ENCODE measurements at regions not wholly inside any gene's neighbourhood (a gene's known extent, or its start where the extent isn't known, plus 50 kb on each side); places are given as distances from the start of the nearest gene placed in this dataset.
"Not testable (repeated sequence)": the region's sequence is repeated elsewhere in the genome, so short reads cannot be mapped to it uniquely, and the experiment has no call there.

DNA sequence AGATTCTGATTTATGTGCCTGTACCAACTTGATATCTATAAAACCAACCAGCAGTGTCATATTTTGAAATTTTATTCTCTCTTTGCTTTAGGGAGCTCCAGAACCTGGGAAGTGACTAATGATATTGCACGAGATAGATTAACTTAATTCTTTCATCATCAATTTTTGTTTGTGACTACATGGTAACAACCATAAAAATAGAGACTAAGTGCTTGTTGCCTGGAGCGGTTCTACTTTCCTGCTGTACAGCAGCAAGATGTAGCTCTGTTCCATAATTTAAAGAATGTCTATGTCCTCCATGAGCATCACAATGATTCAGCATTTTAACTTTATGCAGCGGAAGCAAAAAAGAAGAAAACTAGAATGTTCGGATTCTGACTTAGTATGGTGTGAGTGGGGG lies 275.6 kb downstream of the KLF5 start:
- no peak for DNase-seq (ENCODE audit: extremely low read depth, low read depth)

GRCh38 chr13:73331556-73331955 lies 272.8 kb downstream of the KLF5 start:
- DNase-seq (ENCODE audit: extremely low read depth, low read depth): no peak

- no peak for DNase-seq (ENCODE audit: extremely low read depth, low read depth)
Measured at GRCh38 chr13:73329355-73329754, 270.6 kb downstream of the KLF5 start.

GRCh38 chr13:73327579-73327978 lies 268.8 kb downstream of the KLF5 start:
- no peak for DNase-seq (ENCODE audit: extremely low read depth, low read depth)

DNA sequence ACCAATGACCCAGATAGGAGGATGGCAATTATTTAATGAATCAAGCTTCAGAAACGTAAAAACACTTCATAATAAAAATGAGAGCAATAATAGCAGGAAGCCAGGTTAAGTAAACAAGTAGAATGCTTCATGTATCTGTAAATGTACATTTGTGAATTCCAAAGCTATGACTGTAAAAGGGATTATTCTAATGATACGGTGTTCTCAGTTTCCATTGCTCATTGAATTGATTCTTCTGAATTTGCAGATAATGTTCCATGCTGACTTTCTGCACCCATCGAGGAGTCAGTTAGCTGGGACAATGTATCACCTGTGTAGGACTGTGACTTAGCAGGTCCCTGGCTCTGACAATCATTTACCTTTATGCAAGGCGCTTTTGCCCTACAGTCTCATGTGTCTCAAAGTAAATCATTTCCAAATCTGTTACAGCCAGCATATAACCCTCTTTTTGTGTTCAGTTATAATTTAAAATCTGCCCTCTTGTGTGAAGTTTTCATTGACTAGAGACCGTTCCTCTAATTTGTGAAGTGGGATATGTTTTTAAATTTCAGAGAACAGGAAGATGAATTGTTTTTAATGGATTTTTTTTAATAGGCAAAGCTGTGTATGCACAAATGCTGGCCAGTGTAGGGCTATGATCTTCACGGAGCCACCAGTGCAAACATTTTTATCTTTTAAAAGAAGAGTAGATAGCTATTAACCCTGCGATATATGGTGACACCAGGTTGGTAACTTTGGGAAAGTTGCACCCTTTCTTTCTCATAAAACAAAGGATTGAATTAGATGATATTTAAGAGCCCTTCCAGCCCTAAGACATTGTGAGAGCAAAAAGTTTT lies 267.1 kb downstream of the KLF5 start:
- DNase-seq (ENCODE audit: extremely low read depth, low read depth): no peak

DNA sequence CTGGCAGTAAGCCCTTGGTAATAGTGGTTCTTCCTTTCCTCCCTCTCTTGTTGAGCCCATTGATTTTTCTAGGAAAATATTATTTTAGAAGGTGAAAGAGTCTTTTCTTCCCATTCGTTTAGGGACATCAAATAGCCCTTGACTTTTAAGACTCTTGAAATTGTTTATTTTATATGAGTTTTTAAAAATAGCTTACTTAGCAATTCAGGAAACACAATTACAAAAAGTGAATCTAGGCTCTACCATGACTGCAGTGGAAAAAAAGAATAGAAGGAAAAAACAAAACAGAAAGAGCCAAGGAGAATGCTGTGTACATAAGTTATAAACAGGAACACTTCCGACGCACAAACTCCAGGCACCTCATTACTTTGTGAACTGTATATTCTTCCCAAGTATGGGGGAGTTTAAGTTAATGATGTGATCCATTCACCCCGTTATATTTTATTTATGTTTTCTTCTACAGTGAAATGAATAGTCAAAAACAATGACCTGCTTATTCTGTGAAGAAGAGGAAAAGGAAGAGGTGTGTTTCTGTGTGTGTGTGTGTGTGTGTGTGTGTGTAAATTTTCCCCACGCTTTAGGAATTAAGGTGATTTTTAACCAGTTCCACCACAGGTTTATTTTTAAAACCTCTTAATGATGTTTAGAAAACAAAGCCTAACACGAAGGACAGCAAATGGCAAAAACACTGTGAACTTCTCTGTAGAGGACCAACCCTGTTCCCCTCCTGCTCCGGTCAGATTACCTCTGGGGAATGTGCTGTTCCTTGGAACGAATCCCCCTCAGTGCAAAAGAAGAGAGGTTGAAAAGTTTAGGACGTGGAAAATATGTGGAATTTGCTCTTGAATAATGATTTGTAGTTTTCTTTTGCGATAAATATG lies 266.3 kb downstream of the KLF5 start:
- DNase-seq (ENCODE audit: extremely low read depth, low read depth): no peak

DNA sequence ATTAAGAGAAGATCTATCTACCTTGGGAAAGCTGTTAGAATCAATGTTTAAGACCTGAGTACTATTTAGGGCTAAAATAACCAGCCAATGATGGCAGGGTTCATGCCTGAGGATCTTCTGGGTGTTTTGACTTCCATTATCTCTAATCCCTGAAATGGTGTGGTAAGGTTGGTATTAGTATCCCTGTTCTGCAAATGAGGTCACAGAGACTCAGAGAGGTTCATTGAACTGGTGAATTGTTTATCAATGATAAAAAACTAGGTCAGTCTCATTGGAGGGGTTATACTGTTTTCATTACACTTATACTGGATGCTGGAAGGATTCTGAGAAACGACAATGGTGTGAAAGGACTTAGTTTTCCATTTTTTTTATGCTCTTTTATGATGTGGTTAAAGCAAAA lies 264.8 kb downstream of the KLF5 start:
- DNase-seq (ENCODE audit: extremely low read depth, low read depth): no peak

GRCh38 chr13:73321043-73321442 lies 262.2 kb downstream of the KLF5 start:
- no peak for DNase-seq (ENCODE audit: extremely low read depth, low read depth)

DNA sequence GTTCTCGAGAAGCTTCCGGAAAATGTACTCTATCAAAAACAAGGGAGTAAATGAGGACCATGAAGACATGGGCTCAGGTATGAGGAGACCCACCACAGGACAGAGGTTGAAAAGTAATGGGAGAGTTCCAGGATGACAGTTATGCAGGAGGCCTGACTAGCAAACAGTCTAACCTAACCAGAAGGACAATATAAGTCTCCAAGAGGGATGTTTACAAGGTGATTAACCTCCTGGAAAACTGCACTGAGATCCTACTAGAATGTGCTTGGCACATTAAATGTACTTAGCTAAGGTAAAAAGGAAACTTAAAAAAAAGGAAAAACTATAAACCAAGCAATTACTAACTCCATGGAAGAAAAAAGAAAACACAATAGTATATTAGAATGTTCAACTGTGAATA lies 258.3 kb downstream of the KLF5 start:
- DNase-seq (ENCODE audit: extremely low read depth, low read depth): no peak

GRCh38 chr13:73310366-73310765 lies 251.6 kb downstream of the KLF5 start:
- no peak for DNase-seq (ENCODE audit: extremely low read depth, low read depth)

DNA sequence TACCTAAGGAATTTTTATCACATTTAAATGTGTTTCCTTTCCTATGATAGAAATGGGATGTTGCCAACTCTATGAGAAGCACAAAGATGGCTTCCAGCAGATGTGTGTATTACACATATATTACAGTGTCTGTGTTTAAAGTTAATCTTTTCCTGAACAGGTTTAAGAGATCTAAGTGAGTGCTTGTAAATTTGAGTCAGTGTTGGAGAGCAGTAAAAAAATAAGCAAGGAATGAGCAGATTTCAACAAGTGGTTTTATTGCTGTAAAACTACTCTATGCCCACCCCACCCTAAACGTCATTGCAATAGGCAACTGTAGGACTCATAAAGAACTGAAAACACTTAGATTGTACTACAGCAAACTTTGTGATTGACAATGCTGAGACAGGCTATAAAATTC lies 248.7 kb downstream of the KLF5 start:
- no peak for DNase-seq (ENCODE audit: extremely low read depth, low read depth)

GRCh38 chr13:73306688-73307087 lies 247.9 kb downstream of the KLF5 start:
- DNase-seq (ENCODE audit: extremely low read depth, low read depth): no peak

GRCh38 chr13:73304442-73304841 lies 245.6 kb downstream of the KLF5 start:
- DNase-seq (ENCODE audit: extremely low read depth, low read depth): no peak

DNA sequence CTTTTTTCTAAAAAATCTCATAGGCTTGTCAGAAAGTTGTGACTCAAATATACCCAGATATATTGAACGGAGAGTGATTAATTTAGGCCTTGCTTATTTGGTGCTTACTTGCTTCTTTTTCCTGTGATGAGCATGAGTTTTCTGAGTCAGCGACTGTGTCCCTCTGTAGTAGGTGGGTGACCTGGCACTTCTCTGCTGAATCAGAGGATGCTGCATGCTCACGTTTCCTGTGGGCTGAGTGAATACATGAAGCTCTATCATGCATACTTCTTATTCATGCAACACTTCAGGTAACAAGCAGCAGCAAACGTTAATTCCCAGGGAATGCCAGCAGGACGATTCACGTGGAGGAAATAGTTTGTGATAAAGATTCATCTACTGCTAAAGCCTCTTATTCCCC lies 245.0 kb downstream of the KLF5 start:
- no peak for DNase-seq (ENCODE audit: extremely low read depth, low read depth)

DNA sequence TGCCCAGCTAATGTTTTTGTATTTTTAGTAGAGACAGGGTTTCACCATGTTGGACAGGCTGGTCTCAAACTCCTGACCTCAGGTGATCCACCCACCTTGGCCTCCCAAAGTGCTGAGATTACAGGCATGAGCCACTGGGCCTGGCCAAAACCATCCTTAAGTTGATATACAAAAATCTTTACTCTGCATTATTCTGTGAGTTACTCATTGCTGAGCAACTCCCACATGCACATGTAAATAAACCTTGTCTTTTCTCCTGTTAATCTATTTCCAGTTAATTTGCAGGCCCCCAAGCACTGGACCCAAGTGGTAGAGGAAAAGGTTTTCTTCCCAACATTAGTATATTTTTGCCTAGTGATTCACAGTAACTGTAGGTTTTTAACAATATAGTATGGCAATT lies 242.8 kb downstream of the KLF5 start:
- not testable (repeated sequence) for DNase-seq (ENCODE audit: extremely low read depth, low read depth)

- no peak for DNase-seq (ENCODE audit: extremely low read depth, low read depth)
Measured at GRCh38 chr13:73300718-73301425, 242.1 kb downstream of the KLF5 start.

DNA sequence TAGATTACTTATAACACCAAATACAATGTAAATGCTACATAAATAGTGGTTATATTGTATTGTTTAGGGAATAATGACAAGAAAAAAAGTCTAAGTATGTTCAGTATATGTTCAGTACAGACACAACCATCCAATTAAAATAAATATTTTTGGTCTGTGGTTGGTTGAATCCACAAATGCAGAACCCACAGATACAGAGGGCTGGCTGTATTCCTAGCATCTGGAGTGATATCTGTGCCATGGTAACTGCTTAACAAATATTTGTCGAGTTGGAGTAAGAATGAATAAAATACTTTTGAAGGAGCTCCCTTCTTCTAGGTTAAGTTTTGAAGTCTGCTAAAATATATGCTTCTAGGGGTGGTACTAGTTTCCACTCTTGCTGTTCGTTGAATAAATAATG lies 241.0 kb downstream of the KLF5 start:
- no peak for DNase-seq (ENCODE audit: extremely low read depth, low read depth)

- no peak for DNase-seq (ENCODE audit: extremely low read depth, low read depth)
Measured at GRCh38 chr13:73293913-73294523, 235.2 kb downstream of the KLF5 start.

DNA sequence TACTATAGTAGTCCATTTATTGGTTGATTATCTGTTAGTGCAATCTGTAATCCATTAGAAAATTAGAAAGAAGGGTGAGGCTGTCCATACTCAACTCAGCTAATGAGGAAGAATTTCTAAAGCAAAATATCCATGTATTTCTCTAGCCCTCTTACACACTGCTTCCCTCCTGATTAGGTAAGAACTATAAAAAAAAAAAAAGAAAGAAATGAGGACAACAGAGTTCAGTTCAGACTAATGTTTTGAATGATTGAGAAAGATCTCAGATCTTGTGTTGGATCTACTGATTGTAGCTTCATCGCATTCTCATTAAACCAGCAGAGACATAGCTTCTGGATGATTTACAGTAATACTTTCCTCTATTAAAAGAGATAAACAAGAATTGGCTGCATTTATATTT lies 233.3 kb downstream of the KLF5 start:
- DNase-seq (ENCODE audit: extremely low read depth, low read depth): no peak

- DNase-seq (ENCODE audit: extremely low read depth, low read depth): no peak
Measured at GRCh38 chr13:73290844-73291243, 232.0 kb downstream of the KLF5 start.

- DNase-seq (ENCODE audit: extremely low read depth, low read depth): no peak
Measured at GRCh38 chr13:73288596-73288995, 229.8 kb downstream of the KLF5 start.

Measured in NCI-H460 (cell line).